AG09309 (cell line): ENCODE measurements at regions not wholly inside any gene's neighbourhood (a gene's known extent, or its start where the extent isn't known, plus 50 kb on each side); places are given as distances from the start of the nearest gene placed in this dataset.
"Not testable (repeated sequence)": the region's sequence is repeated elsewhere in the genome, so short reads cannot be mapped to it uniquely, and the experiment has no call there.

ENCODE experiments used
- DNase-seq: peaks from one replicate; pipeline ENCODE4 v3.0.0-alpha.2; 2010; ENCODE audit warnings: low read depth
- H3K4me3 ChIP-seq: 2 replicates; pipeline ENCODE4 v1.5.1; 2011; ENCODE audit warnings: mild to moderate bottlenecking, low read depth, low read length, moderate library complexity; ENCODE audit not compliant: control insufficient read depth
- TF ChIP-seq, protein P1 (sequence below): IDR thresholded peaks from 2 replicates; pipeline ENCODE4 v1.5.1; 2011; ENCODE audit warnings: mild to moderate bottlenecking, low read depth, low read length, inconsistent platforms; ENCODE audit not compliant: insufficient read depth, control insufficient read depth; ENCODE audit errors: missing control alignments

DNA sequence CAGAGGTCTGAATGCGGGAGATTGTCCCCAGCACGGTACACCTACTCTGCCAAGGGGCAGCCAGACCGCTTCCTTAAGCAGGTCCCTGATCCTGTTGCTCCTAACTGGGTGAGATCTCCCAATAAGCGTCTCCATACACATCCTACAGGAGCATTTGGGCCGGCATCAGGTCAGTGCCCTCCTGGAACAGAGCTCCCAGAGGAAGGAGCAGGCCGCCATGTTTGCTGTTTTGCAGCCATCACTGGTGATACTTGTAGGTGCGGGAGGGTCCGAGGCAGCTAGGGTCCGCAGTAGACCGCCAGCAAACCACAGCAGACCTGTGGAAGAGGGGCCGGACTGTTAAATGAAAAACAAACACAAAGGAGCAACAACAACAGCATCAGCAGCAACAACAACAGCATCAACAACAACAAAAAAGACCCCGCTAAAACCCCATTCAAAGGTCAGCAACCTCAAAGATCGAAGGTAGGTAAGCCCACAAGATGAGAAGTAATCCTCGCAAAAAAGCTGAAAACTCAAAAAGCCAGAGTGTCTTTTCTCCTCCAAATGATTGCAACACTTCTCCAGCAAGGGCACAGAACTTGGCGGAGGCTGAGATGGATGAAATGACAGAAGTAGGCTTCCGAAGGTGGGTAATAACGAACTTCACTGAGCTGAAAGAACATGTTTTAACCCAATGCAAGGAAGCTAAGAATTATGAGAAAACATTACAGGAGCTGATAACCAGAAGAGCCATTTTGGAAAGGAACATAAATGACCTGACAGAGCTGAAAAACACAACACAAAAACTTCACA is 79.0 kb upstream of the CDH7 start:
- no peak overlapping the region for H3K4me3 ChIP-seq
- TF ChIP-seq, protein P1, sequence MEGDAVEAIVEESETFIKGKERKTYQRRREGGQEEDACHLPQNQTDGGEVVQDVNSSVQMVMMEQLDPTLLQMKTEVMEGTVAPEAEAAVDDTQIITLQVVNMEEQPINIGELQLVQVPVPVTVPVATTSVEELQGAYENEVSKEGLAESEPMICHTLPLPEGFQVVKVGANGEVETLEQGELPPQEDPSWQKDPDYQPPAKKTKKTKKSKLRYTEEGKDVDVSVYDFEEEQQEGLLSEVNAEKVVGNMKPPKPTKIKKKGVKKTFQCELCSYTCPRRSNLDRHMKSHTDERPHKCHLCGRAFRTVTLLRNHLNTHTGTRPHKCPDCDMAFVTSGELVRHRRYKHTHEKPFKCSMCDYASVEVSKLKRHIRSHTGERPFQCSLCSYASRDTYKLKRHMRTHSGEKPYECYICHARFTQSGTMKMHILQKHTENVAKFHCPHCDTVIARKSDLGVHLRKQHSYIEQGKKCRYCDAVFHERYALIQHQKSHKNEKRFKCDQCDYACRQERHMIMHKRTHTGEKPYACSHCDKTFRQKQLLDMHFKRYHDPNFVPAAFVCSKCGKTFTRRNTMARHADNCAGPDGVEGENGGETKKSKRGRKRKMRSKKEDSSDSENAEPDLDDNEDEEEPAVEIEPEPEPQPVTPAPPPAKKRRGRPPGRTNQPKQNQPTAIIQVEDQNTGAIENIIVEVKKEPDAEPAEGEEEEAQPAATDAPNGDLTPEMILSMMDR: no peak
- DNase-seq: no peak

DNA sequence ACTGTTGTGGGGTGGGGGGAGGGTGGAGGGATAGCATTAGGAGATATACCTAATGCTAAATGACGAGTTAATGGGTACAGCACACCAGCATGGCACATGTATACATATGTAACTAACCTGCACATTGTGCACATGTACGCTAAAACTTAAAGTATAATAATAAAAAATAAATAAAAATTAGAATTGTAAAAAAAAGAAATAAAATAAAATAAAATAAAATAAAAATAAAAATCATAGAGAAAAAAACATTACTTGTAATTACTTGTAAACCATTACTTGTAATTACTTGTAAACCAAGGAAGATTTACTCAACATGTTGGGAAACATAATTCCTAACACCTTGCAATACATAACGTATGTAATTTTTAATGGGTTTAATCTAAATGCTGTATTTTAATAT is 80.7 kb upstream of the CDH7 start:
- H3K4me3 ChIP-seq, DNase-seq: not testable (repeated sequence)

GRCh38 chr18:65661391-65661790 is 89.4 kb upstream of the CDH7 start:
- no peak for DNase-seq
- TF ChIP-seq, protein P1: no peak
- H3K4me3 ChIP-seq: no peak overlapping the region

GRCh38 chr18:65659912-65660311 is 90.9 kb upstream of the CDH7 start:
- no peak overlapping the region for H3K4me3 ChIP-seq
- DNase-seq: no peak
- TF ChIP-seq, protein P1: no peak

- TF ChIP-seq, protein P1: no peak
- no peak for DNase-seq
- no peak overlapping the region for H3K4me3 ChIP-seq
Observed at GRCh38 chr18:65659312-65659711, 91.5 kb upstream of the CDH7 start.

DNA sequence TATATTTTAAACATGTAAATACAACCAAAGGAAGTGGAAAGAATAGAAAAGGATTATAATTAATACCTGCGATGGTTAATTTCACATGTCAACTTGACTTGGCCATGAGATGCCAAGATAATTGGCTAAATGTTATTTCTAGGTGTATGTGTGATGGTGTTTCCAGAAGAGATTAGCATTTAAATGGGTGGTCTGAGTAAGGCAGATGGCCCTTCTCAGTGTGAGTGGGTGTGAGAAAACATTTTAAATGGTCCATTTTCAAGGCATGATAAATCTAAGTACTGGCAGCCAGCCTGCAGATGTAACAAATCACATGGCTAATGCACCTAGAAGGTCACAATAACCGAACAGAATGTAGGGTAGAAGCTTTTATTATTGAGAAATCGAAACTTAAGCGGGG is 99.6 kb upstream of the CDH7 start:
- TF ChIP-seq, protein P1: no peak
- DNase-seq: no peak
- H3K4me3 ChIP-seq: no peak overlapping the region

- TF ChIP-seq, protein P1: no peak
- DNase-seq: no peak
- no peak overlapping the region for H3K4me3 ChIP-seq
Observed at GRCh38 chr18:65632236-65632635, 118.6 kb upstream of the CDH7 start.
